CD4-positive, CD25-positive, alpha-beta regulatory T cell (primary cell): ENCODE measurements at regions not wholly inside any gene's neighbourhood (a gene's known extent, or its start where the extent isn't known, plus 50 kb on each side); places are given as distances from the start of the nearest gene placed in this dataset.
A peak's percentile ranks its signal among the peaks of the same experiment; 100 is the strongest.

ENCODE experiments used
- ATAC-seq, 2 donors: fragments of 150-1000 bp; cut with Tn5 transposase; one replicate each; pipeline ENCODE4 v1.10.0; 2021; ENCODE audit warnings: low read depth in 2 of 2, moderate number of reproducible peaks in 2 of 2, moderate library complexity in 1 of 2
- DNase-seq, 3 donors: peaks; one replicate each; pipeline versions ENCODE4 v3.0.0 to v3.0.0-alpha.2; 2012 to 2022; ENCODE audit warnings: mixed read lengths in 1 of 3
- H3K27ac ChIP-seq: one replicate; pipeline ENCODE4 v1.7.0; 2013; ENCODE audit warnings: mild to moderate bottlenecking, low read length; ENCODE audit not compliant: insufficient read depth, poor library complexity, severe bottlenecking
- H3K27me3 ChIP-seq: one replicate; pipeline ENCODE4 v1.7.0; 2013; ENCODE audit warnings: low read length; ENCODE audit not compliant: control insufficient read depth, insufficient read depth
- H3K36me3 ChIP-seq: one replicate; pipeline ENCODE4 v1.7.0; 2013; ENCODE audit warnings: mild to moderate bottlenecking, low read length, moderate library complexity; ENCODE audit not compliant: control insufficient read depth, insufficient read depth
- H3K4me1 ChIP-seq: 2 replicates; pipeline ENCODE4 v1.7.0; 2013; ENCODE audit warnings: mild to moderate bottlenecking, low read length; ENCODE audit not compliant: insufficient read depth, control insufficient read depth, poor library complexity, severe bottlenecking
- H3K4me3 ChIP-seq: one replicate; pipeline ENCODE4 v1.7.0; 2013; ENCODE audit warnings: low read depth, mild to moderate bottlenecking, low read length, moderate library complexity
- H3K9me3 ChIP-seq, 2 experiments: 1 replicate in 1 of 2; 2 replicates in 1 of 2; pipeline ENCODE4 v1.7.0; 2013; ENCODE audit warnings: low read length in 2 of 2, mild to moderate bottlenecking in 1 of 2, moderate library complexity in 1 of 2; ENCODE audit not compliant: control insufficient read depth in 2 of 2
- H3K27ac Mint-ChIP-seq, 3 donors: one replicate each; pipeline ENCODE4 v1.8.0; 2020 to 2022; ENCODE audit warnings: mild to moderate bottlenecking in 3 of 3, mixed read lengths in 3 of 3, moderate library complexity in 2 of 3
- H3K27me3 Mint-ChIP-seq: one replicate; pipeline ENCODE4 v1.8.0; 2022; ENCODE audit warnings: mild to moderate bottlenecking, mixed read lengths
- H3K36me3 Mint-ChIP-seq: one replicate; pipeline ENCODE4 v1.8.0; 2020; ENCODE audit warnings: mixed read lengths
- H3K4me1 Mint-ChIP-seq, 4 donors: one replicate each; pipeline ENCODE4 v1.8.0; 2020 to 2022; ENCODE audit warnings: mixed read lengths in 4 of 4, mild to moderate bottlenecking in 1 of 4
- H3K4me3 Mint-ChIP-seq, 4 donors: one replicate each; pipeline ENCODE4 v1.8.0; 2020 to 2022; ENCODE audit warnings: mild to moderate bottlenecking in 4 of 4, mixed read lengths in 4 of 4, moderate library complexity in 3 of 4
- H3K9me3 Mint-ChIP-seq, 7 donors: one replicate each; pipeline ENCODE4 v1.8.0; 2020 to 2022; ENCODE audit warnings: mixed read lengths in 7 of 7, mild to moderate bottlenecking in 3 of 7, moderate library complexity in 2 of 7

GRCh38 chr1:82820816-82821215 lies 1020.1 kb downstream of the ADGRL2 start:
- no peaks in the 10 kb centered on the region for H3K36me3 Mint-ChIP-seq
- DNase-seq: no peak
- H3K27ac Mint-ChIP-seq: no peak overlapping the region

DNA sequence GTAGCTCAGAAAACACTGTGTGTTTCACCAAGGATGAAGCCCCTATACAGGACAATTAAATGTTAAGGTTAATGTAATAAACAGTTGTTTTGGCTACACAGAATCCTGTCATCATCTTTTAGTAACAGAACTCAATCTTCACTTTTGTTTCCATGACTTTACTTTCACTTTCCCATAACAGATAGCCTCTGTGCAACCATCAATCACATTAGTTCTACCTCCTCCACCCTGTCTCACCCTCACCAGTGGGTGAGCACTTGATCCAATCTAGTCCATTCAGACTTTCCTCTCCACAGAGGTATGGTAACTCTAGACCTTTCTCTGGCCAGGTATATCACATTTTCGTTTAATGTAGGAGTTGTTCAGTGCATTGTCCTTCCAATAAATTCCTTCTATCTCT lies 1018.5 kb downstream of the ADGRL2 start:
- H3K9me3 ChIP-seq: no peaks in the 10 kb centered on the region
- no peaks in the 10 kb centered on the region for H3K4me1 ChIP-seq
- Mint-ChIP-seq H3K27ac (no peak overlapping the region), H3K27me3 (no peaks in the 10 kb centered on the region), H3K36me3 (no peaks in the 10 kb centered on the region), H3K9me3 (peaks cover 0 to 6% (median 1%) of the 10 kb centered on the region in 7 donors), H3K4me3 (peak overlapping the region in 1 of 4 donors; percentile 7), H3K4me1 (peaks cover 0 to 6% (median 4%) of the 10 kb centered on the region in 4 donors)
- no peak overlapping the region for H3K4me3 ChIP-seq
- no peaks in the 10 kb centered on the region for H3K36me3 ChIP-seq
- ATAC-seq (peak in 1 of 2 donors; percentile 28), DNase-seq (peak in 1 of 3 donors; percentile 2)
- no peak overlapping the region for H3K27ac ChIP-seq
- no peaks in the 10 kb centered on the region for H3K27me3 ChIP-seq

More at GRCh38 chr1:82820816-82821215, 1020.1 kb downstream of the ADGRL2 start:
- no peak for ATAC-seq
- Mint-ChIP-seq H3K4me1 (peaks cover 0 to 6% (median 4%) of the 10 kb centered on the region in 4 donors), H3K9me3 (peaks cover 0 to 6% (median 3%) of the 10 kb centered on the region in 7 donors), H3K4me3 (no peak overlapping the region), H3K27me3 (no peaks in the 10 kb centered on the region)
- Histone ChIP-seq H3K4me1 (no peaks in the 10 kb centered on the region), H3K27ac (no peak overlapping the region), H3K36me3 (no peaks in the 10 kb centered on the region), H3K27me3 (no peaks in the 10 kb centered on the region), H3K9me3 (no peaks in the 10 kb centered on the region), H3K4me3 (no peak overlapping the region)

DNA sequence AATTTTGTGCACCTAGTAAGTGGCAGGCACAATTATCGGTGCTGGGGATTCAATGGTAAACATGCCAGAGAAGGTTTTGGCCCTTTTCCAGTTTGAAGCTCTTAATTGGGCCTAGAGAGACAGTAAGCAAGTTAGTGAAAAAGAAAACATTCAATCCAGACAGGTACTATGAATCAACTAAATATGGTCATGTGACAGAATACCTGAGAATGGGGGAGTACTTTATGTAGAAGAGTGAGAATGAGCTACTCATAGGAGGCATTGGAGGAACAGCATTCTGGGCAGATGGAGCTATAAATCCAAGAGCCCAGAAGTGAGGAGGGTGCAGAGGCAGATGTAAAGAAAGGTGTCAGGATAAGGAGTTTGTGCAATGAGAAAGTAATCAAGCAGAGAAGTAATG lies 1017.9 kb downstream of the ADGRL2 start:
- peaks cover 0 to 6% (median 1%) of the 10 kb centered on the region in 7 donors for H3K9me3 Mint-ChIP-seq
- DNase-seq (no peak), ATAC-seq (no peak)
- no peaks in the 10 kb centered on the region for H3K27me3 Mint-ChIP-seq
- H3K4me1 ChIP-seq: no peaks in the 10 kb centered on the region
- no peaks in the 10 kb centered on the region for H3K36me3 ChIP-seq
- H3K27me3 ChIP-seq: no peaks in the 10 kb centered on the region
- H3K9me3 ChIP-seq: no peaks in the 10 kb centered on the region
- H3K27ac ChIP-seq: no peak overlapping the region
- no peak overlapping the region for H3K4me3 ChIP-seq
- peak overlapping the region in 1 of 3 donors; percentile 44 for H3K27ac Mint-ChIP-seq
- H3K4me3 Mint-ChIP-seq: no peak overlapping the region
- no peaks in the 10 kb centered on the region for H3K36me3 Mint-ChIP-seq
- peaks cover 0 to 6% (median 4%) of the 10 kb centered on the region in 4 donors for H3K4me1 Mint-ChIP-seq

DNA sequence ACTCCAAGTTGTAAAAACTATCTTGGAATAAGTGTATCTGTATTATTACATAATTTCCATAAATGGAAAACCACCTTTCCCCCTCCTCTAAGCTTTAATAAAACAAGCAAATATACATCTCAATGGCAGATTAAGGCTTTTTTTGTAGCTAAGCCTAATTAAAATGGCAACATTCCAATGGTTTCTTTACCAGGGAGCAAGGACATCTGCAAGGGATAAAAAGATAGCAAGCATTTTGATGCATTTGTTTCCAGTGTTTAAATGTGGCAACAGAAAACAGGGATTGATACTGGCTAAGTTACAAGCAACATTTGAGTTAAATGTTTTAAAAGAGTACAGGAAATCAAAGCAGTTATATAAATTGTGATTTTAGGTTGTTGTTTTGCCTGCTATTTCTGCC lies 1012.7 kb downstream of the ADGRL2 start:
- Histone ChIP-seq H3K27ac (no peak overlapping the region), H3K27me3 (no peaks in the 10 kb centered on the region), H3K36me3 (no peaks in the 10 kb centered on the region), H3K4me1 (no peaks in the 10 kb centered on the region), H3K9me3 (no peaks in the 10 kb centered on the region), H3K4me3 (no peak overlapping the region)
- no peaks in the 10 kb centered on the region for H3K27me3 Mint-ChIP-seq
- no peak overlapping the region for H3K27ac Mint-ChIP-seq
- H3K36me3 Mint-ChIP-seq: no peaks in the 10 kb centered on the region
- ATAC-seq (no peak), DNase-seq (no peak)
- H3K4me3 Mint-ChIP-seq: no peak overlapping the region
- no peaks in the 10 kb centered on the region for H3K4me1 Mint-ChIP-seq
- H3K9me3 Mint-ChIP-seq: peaks cover 0 to 8% (median 3%) of the 10 kb centered on the region in 7 donors

GRCh38 chr1:82810601-82811000 lies 1009.9 kb downstream of the ADGRL2 start:
- no peaks in the 10 kb centered on the region for H3K27me3 Mint-ChIP-seq
- H3K4me3 ChIP-seq: no peak overlapping the region
- H3K4me1 Mint-ChIP-seq: no peaks in the 10 kb centered on the region
- peaks cover 0 to 8% (median 0%) of the 10 kb centered on the region in 7 donors for H3K9me3 Mint-ChIP-seq
- no peaks in the 10 kb centered on the region for H3K27me3 ChIP-seq
- no peaks in the 10 kb centered on the region for H3K36me3 Mint-ChIP-seq
- no peak overlapping the region for H3K27ac Mint-ChIP-seq
- no peak overlapping the region for H3K4me3 Mint-ChIP-seq
- H3K9me3 ChIP-seq: no peaks in the 10 kb centered on the region
- no peaks in the 10 kb centered on the region for H3K36me3 ChIP-seq
- H3K27ac ChIP-seq: no peak overlapping the region
- DNase-seq (no peak), ATAC-seq (no peak)
- no peaks in the 10 kb centered on the region for H3K4me1 ChIP-seq

- no peaks in the 10 kb centered on the region for H3K4me1 ChIP-seq
- H3K27ac ChIP-seq: no peak overlapping the region
- H3K9me3 Mint-ChIP-seq: peaks cover 0 to 10% (median 0%) of the 10 kb centered on the region in 7 donors
- no peak overlapping the region for H3K4me3 ChIP-seq
- no peaks in the 10 kb centered on the region for H3K36me3 ChIP-seq
- H3K4me1 Mint-ChIP-seq: no peaks in the 10 kb centered on the region
- H3K27ac Mint-ChIP-seq: no peak overlapping the region
- H3K4me3 Mint-ChIP-seq: no peak overlapping the region
- H3K27me3 Mint-ChIP-seq: no peaks in the 10 kb centered on the region
- H3K9me3 ChIP-seq: no peaks in the 10 kb centered on the region
- DNase-seq (no peak), ATAC-seq (no peak)
- no peaks in the 10 kb centered on the region for H3K27me3 ChIP-seq
- H3K36me3 Mint-ChIP-seq: no peaks in the 10 kb centered on the region
Measured at GRCh38 chr1:82807563-82807962, 1006.8 kb downstream of the ADGRL2 start.

GRCh38 chr1:82806133-82806532 lies 1005.4 kb downstream of the ADGRL2 start:
- Histone ChIP-seq H3K27ac (no peak overlapping the region), H3K27me3 (no peaks in the 10 kb centered on the region), H3K9me3 (no peaks in the 10 kb centered on the region), H3K4me3 (no peak overlapping the region), H3K36me3 (no peaks in the 10 kb centered on the region), H3K4me1 (no peaks in the 10 kb centered on the region)
- H3K27ac Mint-ChIP-seq: no peak overlapping the region
- H3K9me3 Mint-ChIP-seq: peaks cover 0 to 7% (median 0%) of the 10 kb centered on the region in 7 donors
- no peaks in the 10 kb centered on the region for H3K4me1 Mint-ChIP-seq
- DNase-seq (no peak), ATAC-seq (no peak)
- H3K27me3 Mint-ChIP-seq: no peaks in the 10 kb centered on the region
- H3K36me3 Mint-ChIP-seq: no peaks in the 10 kb centered on the region
- no peak overlapping the region for H3K4me3 Mint-ChIP-seq

GRCh38 chr1:82801176-82801575 lies 1000.4 kb downstream of the ADGRL2 start:
- no peaks in the 10 kb centered on the region for H3K27me3 ChIP-seq
- Mint-ChIP-seq H3K4me3 (no peak overlapping the region), H3K27ac (no peak overlapping the region), H3K9me3 (peaks cover 4 to 9% (median 6%) of the 10 kb centered on the region in 7 donors), H3K4me1 (no peaks in the 10 kb centered on the region), H3K36me3 (no peaks in the 10 kb centered on the region), H3K27me3 (no peaks in the 10 kb centered on the region)
- no peaks in the 10 kb centered on the region for H3K36me3 ChIP-seq
- no peak overlapping the region for H3K27ac ChIP-seq
- H3K9me3 ChIP-seq: no peaks in the 10 kb centered on the region
- no peak overlapping the region for H3K4me3 ChIP-seq
- DNase-seq: no peak
- no peaks in the 10 kb centered on the region for H3K4me1 ChIP-seq
- ATAC-seq: no peak
